ENCODE measurements at regions not wholly inside any gene's neighbourhood (a gene's known extent, or its start where the extent isn't known, plus 50 kb on each side); places are given as distances from the start of the nearest gene placed in this dataset.

DNA sequence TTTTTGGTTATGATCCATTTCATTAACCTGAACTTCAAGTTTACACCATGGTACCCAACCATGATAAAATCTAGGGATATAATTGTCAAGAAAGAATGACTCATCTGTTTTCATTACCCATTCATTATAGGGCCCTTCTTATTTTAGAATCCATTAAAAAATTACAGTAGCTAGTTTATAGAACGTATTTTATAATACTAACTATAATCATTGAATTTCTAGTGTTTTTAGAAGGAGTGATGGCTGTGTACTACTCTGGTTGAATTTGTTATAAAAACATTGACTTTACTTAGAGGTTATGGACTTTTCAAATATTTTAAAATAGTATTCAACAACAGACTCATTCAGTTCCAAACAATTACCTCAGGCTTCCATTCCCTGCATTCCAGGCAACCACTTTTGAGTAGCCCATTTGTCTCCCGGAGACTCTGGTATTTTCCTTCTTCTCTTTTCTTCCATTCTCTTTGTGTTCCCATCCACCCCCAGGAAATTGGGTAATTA is 71.9 kb upstream of the KLF12 start:
- Histone ChIP-seq H3K27ac (no peak overlapping the region), H3K4me3 (no peak overlapping the region)

DNA sequence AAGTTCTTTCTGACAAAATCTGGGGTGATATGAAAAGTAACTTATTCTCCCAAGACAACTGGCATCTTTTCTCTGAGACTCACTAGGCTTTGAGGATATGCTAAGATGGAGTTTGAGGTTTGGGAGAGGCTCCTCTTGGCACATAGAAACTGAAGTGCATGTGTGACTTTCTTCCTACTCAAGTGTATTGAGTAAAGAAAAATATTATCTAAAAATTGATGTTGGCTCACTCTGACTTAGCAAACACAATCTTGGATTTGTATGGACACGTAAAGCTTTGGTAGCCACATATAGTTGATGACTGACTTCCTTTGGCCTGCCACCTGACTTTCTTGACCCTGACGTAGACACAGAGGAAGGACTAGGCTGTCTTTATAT is 71.1 kb upstream of the KLF12 start:
- H3K27ac ChIP-seq, result no peak overlapping the region
- no peak overlapping the region for H3K4me3 ChIP-seq

DNA sequence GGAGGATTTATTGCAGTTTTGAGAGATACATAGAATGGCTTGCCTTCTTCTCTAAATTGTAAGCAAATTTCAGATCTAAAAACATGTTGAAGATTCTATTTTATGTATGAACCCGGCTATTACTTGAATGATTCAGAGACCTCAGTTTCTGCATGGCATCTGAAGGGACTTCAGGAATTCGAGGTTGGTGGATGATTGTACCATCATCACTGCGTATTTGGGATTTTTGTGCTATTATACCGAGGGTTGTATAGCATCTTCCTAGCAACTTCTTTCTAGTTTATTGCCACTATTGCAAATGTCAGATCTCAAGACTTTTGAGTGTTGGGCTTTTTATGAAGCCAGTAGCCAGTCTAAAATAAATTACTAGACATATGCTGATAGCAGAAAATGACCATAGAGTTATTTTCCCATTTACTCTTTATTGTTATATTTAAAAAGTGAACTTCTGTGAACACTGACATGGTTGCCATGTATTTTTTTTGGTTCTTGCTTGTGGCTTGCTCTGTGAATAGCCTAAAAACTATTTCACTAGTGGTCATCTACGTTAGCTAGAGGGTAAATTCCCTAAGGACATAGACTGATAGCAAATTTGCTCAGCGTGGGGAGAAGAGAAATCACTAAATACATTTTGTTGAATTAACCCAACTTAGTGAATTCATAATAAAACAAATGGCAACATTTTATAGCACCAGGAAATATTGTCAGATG is 70.6 kb upstream of the KLF12 start:
- Histone ChIP-seq H3K4me3 (no peak overlapping the region), H3K27ac (no peak overlapping the region)

DNA sequence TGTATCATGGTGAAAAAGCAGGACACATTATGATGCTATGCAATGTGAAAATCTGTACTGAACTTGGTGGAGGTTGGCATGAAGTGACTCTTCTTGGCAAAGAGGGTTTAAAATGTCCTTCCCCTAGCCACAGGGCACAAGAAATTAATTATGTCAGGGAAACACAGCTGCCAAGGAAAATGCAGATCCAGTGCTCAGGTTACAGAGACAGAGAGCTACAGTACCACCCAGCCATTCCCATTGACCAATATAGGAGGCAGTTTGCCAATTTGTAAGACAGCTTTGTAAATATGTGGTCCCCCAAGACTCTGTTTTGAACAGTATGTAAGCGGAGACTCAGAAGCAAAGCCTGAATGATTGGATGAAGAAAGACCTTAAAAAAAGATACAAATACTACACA is 69.4 kb upstream of the KLF12 start:
- H3K4me3 ChIP-seq, result no peak overlapping the region
- H3K27ac ChIP-seq, result no peak overlapping the region

DNA sequence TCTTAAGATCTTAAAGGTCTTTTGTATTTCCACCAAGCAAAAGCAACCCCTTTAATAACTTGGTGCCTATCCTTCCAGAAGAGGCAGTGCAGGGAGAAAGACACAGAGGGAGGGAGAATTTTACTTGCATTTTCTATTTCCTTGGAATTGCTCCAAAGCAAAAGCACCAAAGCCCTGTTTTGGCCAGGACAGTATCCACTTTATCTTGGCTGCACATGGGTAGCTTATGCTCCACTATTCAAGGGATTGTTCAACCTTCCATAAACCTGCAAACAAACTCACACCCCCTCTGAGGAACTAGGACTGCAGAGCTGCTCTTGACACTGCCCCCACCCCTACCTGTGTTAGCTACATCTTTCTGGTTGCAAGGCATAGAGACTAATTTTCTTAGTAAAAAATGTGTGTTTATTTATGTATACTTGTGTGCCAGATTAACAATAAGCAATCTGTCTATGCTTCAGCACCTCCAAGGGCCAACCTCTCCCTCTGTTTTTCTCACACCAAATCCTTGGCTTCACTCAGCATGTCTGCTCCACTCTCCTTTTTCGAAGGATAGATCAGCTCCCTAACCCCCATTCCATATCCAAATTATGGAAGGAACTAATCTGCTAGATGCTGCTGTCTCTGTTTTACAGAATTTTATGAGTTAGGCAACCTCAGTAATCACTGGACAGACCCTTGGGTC is 68.1 kb upstream of the KLF12 start:
- no peak overlapping the region for H3K27ac ChIP-seq

DNA sequence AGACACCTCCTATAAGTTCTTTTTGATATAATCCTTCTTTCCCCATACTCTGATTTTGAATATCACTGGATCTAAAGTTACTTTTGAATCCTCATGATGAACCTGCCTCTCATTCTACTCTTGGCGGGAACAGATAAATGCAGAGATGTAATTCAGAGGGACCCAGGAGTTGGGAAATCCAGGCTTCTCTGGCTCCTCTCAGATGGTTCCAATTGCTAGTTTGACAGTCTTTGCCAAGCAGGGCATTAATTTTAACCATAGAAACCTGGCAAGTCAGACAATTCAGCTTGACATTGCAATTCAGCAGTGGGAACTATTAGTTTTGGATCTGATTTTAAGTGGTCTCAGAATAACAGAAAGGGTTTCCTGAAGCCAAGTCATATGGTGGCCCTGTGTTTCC is 67.3 kb upstream of the KLF12 start:
- Histone ChIP-seq H3K27ac (no peak overlapping the region), H3K4me3 (no peak overlapping the region)

More for the DNA sequence above, 68.1 kb upstream of the KLF12 start:
- no peak overlapping the region for H3K4me3 ChIP-seq

DNA sequence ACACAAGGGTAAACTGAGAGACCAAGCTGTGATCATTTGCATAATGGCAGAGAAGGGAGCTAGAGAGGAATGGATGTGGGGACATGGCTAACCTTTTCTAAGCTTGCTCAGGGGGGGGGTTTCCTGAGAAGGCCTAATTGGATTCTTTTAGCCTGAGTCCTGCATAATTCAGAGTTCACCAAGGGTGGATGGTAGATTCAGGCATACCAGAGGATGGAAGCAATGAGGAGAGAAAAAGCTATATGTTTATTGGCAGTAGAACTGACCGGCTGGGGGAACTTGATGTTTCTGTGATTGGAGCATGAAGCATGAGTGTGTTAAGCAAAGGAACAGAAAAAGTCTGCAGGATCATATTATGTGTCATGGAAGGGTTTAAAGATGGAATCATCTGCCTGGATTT is 65.9 kb upstream of the KLF12 start:
- Histone ChIP-seq H3K27ac (no peak overlapping the region), H3K4me3 (no peak overlapping the region)

DNA sequence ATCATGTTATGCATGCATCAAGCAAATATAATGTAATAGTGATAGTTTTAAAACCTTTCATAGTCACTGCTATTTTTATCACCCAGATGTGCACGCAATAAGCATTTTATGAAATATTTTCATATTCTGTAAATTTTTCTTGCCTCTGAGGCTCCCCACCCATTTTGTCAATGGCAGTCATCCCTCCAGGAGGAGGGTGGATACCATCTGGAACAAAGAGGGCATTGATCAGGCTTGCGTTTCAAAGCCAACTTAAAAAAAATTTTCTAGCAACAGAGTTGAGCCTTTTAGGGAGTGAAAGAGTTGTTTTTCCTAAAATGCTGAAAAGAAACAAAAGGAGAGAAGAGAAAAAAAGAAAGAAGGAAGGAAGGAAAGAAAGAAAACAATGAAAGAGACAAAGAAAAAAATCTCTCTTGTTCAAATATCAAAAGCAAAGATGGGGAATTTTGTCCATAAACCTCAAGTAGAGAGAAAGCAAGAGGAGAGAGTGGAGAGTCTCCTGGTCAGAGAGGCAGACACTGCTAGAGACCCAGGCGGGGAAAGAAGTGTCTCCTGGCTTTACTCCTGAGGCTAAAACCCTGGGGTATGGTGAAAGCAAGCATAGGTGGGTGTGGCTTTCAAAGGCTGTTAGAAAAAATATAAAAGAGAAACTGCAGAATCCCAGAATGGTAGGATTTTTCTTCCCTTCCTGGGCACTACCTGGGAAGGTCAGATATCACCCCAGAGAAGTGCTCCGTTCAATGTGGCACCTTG is 63.6 kb upstream of the KLF12 start:
- no peak overlapping the region for H3K27ac ChIP-seq
- no peak overlapping the region for H3K4me3 ChIP-seq

DNA sequence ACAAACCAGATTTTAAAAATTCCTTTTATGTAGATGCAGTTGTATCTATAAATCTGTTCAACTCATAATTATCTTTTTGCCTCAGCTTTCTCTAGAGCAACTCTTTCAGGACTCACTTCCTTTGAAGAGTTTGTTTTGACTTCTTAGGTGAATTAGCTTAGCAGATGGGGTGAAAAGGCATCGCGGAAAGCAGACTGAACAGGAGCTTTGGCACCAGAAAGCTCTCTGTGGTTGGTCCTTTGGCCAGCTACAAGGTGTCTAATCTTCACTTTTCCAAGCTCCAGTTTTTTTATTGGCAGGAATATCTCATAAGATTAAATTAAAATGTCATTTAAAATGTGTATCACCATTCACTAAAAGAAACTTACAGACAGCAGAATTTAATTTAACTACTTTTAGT is 60.6 kb upstream of the KLF12 start:
- H3K4me3 ChIP-seq, result no peak overlapping the region
- H3K27ac ChIP-seq, result no peak overlapping the region

DNA sequence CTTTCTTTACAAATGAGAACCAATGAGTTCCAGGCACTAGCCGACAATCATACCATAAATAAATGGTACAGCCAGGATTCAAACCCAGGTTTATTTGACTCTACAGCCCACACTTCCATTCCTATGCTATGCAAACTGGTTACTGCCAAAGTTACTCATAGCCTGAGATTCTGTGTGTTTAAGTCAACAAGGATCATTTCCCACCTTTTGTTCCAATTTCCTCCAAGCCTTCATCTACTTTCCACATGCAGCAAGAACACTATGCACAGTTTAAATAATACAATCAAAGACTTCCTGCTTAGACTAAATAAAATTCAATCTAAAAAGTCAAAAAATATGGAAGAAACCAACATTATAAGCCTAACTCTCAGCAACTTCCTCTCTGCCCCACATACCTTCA is 59.2 kb upstream of the KLF12 start:
- Histone ChIP-seq H3K27ac (no peak overlapping the region), H3K4me3 (no peak overlapping the region)

DNA sequence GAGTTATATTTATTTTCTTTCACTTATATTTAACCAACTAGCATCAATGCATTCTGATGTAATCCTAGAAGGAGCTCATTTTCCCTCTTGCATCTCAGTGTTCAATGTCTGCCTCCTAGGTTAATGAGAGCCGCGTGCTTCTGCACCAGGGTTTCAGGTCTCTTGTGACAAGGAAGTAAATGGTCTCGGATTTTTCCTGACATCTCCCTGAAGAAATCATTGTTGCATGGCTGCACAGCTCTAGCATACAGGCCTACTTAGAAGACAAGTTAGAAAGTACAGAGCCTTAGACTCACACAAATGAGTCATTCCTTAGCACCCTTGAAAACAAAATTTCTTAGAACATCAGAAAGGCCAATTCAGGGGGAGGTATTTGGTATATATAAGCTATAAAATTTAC is 57.2 kb upstream of the KLF12 start:
- H3K4me3 ChIP-seq, result no peak overlapping the region
- no peak overlapping the region for H3K27ac ChIP-seq

DNA sequence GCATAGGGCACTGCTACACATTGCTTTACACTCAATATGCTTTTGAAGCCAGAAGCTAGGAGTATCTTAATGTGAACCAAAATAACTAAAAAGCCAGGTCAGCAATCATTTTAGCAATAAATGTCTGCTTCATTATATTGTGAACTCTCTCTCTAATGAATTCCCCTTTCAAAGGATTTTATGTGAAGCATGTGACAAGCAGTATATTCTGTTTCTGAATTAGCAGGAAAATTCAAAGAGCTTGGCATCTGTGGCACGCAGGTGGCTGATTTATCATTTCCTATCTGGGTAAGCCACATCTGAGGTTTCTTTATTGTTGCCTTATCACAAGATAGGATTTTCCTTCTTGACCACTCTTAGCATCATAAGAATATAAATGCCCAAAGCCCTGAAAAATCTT is 56.8 kb upstream of the KLF12 start:
- H3K4me3 ChIP-seq, result no peak overlapping the region
- no peak overlapping the region for H3K27ac ChIP-seq

DNA sequence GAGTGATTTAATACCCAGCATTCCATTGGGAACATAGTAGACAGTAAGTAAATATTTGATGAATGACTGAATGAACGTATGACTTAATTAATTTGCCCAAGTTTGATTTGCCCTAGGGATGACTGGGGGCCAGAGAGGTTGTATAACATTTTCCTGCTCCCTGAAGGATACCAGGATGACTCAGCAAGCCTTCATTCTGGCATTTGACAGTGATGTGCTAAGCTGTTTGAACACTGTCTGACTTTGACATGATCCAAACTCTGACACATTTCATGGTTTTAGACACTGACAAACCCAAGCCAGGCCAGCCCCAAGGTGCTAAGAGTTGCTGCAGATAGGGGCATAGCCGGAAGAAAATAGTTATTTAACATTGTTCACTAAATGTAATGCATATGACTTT is 53.4 kb upstream of the KLF12 start:
- no peak overlapping the region for H3K4me3 ChIP-seq
- H3K27ac ChIP-seq, result no peak overlapping the region

DNA sequence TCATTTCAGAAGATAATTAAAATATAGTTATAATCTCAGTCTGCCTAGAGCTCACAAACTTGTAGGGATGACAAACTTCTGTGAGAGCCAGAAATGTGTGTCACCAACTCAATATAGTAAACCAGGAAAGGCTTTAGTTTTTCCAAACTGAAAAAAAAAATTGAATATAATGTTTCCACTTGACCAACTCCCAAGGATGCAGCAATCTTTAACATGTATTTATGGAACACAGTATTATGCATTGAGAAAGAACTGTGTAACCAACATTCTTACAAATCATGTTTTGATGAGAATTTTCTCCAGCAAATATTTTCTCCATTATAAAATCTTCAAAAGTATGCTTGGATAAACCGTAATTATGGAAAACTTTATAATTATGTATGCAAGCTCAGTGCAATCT is 50.1 kb upstream of the KLF12 start:
- H3K27ac ChIP-seq, result no peak overlapping the region
- no peak overlapping the region for H3K4me3 ChIP-seq

Measured in skin epidermis (tissue), 12 donors.